GM19239 (cell line): ENCODE measurements at regions not wholly inside any gene's neighbourhood (a gene's known extent, or its start where the extent isn't known, plus 50 kb on each side); places are given as distances from the start of the nearest gene placed in this dataset.

Experiments used
- DNase-seq: peaks from one replicate; pipeline ENCODE4 v3.0.0; 2011; ENCODE audit warnings: low spot score; ENCODE audit not compliant: insufficient read length
- FAIRE-seq: peaks from 2 replicates; lab custom pipeline; 2011; peaks lifted over from hg19 to GRCh38; lab: Jason Lieb, UNC

DNA sequence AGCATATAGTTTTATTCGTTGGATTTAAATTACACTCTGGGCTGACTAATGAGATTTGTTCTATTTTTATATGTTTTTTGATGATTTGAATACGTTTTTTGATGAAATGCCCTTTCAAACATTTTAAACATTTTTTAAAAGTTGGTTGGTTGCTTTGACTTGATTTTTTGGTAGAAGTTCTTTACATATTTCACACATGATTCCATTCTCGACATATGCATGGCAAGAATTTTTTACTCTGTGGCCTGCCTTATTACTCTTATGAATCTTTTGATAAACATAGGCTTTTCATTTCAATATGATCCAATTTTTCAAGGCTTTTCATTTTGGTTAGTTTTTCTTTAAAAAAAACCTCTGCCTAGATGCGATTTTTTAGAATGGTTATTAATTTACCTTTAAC is 617.0 kb downstream of the RNF144B start:
- FAIRE-seq, result no peak
- DNase-seq, result no peak

DNA sequence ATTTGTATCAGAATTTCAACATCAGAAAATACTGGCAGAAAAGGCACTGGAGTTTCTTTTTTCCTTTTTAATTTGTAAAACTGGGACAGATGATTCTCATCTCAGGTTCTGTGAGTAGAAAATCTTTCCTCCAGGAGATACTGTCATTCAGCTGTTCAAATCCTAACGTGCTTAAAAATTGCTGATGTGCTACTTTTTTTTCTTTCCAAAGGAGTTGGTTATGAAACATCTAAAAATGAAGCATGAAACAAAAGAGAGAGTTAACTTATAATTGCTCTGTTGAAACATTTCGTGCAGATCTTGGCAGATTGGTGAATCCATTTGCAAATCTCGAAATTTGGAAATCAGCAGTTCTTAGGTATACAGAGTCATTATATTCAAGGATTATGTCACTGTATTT is 622.6 kb downstream of the RNF144B start:
- DNase-seq, result no peak
- no peak for FAIRE-seq

DNA sequence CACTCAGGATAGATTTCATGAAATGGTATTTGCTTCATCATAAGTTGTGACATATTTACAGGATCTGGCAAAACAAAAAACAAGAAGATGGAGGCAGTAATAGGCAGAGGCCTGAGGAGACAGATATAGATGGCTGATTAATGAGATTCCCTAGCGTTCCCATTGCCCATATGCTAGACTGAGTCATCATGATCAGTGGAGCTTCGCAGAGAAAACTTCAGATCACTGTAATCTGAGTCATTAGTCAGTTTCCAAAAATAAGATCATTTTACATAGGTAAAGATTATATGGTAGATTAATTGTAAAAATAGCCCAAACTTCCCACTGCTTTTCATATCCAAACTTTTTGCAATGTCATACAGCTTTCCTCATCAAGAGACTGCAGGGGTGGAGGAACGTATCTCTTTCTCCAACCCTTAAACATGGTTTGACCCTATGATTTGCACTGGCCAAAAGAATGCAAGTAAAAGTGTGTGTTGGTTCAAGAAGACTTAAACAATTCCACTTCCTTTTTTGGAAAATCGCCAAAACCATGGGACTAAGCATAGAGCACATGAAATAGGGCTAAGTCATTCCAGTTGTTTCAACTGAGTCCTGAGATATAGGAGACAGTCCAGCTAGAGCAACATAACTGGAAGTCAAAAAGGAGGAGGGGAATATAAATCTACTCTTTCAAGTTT is 626.0 kb downstream of the RNF144B start:
- FAIRE-seq, result no peak
- DNase-seq, result no peak

DNA sequence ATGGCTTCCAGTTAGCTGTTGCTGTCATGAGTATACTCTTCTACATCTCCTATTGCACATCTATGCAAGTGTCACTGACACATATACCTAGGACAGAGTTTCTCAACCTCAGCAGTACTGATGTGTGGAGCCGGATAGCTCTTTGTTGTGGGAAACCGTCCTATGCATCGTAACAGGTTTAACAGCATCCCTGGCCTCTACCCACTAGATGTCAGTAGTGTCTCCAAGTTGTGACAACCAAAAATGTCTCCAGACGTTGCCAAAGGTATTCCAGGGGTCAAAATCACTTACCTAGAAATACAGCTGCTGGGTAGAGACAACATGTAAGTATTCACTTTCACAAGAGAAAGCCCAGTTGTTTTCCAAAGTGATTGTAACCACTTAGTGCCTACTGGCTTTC is 637.6 kb downstream of the RNF144B start:
- no peak for DNase-seq
- no peak for FAIRE-seq

DNA sequence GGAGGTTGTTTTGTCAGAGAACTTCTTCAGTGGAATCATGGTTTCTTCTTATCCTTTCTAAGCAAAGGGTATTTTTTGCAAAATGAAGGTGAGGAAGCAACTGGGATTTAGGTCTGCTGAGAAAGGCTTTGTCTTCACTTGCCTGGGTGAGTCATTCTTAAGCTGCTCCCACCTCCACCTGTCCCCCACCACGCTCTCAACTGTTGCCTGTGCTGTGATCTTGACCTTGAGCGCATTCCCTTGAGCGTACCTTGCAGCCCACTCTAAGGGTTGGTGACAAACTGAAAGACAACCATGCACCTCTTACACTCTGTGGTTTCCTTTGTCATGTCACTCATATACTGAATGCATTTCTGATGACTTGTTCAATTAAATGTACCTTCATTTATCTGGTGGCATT is 641.1 kb downstream of the RNF144B start:
- DNase-seq, result no peak
- FAIRE-seq, result no peak

DNA sequence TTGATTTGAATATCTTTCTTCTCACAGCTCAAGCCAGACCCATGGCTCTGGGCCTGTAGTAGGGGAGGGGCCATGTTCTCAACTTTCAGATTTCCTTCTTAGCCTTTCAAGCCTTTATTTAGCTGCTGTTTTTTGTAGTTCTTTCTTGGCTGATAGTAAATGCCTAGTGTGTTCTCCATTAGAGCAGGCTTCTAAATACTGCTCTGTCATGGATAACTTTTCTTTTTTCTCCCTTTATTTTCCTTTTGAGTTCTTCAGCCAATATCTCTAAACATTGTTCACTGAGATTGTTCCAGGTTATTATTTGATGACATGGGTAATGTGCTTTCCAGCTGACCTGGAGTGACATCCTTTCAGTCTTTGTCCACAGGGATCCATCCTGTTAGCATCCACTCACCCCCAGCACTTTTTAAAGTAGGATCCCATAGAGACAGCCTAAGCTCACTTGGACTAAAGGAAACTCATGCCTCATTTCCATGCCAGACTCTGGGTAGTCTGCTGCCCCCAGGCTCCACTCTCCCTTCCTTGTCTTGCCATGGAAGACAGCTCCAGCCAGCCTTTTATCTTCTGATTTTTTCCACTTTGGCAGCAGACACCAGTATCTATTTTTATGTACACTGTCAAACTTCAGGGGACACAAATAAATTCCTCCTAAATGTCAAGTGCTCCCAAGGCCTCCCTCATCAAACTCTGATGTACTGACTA is 645.6 kb downstream of the RNF144B start:
- FAIRE-seq, result no peak
- DNase-seq, result no peak

DNA sequence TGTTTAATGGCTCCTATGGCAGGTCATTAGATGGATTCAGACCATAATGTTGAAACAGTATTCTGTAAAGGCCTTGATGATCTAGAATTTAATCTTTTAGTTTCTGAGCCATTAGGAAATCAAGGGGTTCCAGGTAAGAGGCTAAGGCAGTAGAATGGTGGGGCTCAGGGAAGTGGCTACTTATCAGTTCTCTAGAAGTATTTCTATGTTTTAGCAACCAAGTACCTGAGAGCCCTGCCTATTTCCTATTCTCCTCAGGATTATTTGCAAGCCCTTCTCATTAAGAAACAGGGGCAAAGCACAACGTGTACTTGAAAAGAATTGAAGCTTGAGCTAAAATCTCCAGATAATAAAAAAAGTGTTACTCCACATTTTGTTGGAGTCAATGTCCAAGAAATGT is 646.5 kb downstream of the RNF144B start:
- no peak for FAIRE-seq
- no peak for DNase-seq

DNA sequence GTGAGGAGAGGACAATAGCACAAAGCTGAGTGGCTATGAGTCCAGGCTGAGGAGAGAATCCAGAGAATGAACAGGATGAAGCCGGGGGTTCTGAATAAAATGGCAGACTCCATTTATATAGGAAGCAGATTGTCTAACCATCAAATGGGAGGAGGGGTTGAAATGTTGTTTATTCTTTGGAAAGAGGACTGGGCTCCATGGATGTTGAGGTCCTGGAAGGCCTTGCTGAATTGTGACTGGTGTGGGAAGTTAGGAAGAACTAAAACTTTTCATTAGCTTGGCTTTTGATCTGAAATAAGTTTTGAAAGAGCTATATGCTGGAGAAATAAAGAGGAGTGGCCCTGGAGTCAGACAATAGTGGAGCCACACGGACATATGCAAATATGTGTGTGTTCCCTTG is 647.8 kb downstream of the RNF144B start:
- FAIRE-seq (no peak), DNase-seq (no peak)

DNA sequence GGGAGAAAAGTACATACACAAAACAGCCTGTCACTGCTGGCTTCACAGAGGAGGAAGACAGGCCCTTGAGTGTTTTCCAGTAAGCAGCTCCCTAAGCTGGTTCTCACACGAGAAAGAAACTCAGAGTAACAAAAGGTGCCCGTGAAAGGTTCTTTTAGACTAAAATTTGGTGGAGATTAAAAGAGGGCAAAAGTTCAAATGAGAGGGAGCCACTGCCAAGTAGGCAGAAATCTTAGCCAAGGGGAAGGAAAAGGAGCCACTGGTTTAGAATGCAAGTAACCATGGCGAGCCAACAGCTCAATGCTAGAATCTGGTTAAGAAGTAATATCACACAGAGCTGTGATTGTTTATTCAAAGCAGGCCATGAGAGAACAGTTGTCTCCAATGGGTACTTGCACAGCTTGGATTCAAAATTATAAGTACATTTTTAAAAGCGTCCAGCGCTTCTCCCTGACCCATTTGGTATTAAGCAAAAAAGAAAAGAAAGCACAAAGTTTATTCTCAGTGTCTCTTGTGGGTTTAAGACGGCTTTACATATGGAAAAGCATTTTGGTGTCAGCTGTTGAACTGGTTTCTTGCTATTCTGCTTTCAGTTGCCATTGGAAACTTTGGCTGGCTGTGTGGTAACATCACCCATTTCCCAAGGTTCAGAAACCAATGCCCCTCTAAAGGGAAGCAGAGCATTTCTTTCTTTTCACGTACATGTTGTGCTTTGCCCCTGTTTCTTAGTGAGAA is 648.5 kb downstream of the RNF144B start:
- FAIRE-seq, result no peak

DNA sequence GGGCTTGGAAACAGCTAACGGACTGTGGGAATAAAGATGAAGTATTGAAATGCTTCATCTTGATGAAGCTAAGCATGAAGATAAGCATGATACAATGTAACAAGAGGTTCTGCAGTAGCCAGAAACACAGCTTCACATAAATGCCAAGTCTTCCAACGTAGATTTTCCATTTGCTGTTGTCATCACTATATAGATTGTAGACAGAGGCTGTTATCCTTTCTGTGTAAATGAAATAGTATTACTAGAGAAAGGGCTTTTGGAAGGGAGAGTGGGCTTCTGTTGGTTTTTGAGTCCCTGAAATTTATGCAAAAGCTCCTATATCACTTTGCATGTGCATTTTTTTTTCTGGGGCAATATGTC is 649.0 kb downstream of the RNF144B start:
- DNase-seq, result no peak
- no peak for FAIRE-seq

More for the DNA sequence above, 648.5 kb downstream of the RNF144B start:
- no peak for DNase-seq

DNA sequence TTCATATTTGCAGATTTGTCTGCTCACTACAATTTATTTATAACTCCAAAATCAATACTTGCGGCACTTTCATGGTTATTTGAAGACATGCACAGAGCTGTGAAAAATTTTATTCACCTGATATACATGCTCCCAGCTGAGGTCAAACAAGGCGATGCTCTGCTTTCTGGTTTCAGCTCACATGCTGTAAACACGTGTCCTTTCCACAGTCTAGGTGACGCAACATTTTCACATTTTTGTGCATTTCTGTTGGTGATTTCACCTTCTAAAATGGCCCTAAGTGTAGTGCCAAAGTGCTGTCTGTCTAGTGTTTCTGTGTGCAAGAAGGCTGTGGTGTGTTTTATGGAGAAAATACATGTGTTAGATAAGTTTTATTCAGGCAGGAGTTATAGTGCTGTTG is 650.5 kb downstream of the RNF144B start:
- DNase-seq (no peak), FAIRE-seq (no peak)

DNA sequence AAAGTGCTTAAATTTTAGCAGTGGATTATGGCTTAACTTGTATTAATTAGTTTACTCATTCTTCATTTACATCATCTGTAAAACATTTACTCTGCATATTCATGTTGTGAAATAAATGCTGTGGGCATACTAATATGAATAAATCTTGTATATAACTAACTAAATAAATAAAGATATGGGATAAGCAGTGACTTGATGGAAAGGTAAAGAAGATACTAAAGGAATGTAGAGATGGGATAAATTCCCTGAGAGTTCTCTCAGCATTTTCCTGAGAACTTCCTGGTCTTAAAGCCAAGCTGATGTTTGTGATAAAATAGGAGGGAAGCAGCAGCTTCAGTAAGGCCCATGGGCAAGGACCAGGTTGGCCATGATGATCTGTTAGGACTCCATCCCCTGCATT is 652.1 kb downstream of the RNF144B start:
- DNase-seq (no peak), FAIRE-seq (no peak)

DNA sequence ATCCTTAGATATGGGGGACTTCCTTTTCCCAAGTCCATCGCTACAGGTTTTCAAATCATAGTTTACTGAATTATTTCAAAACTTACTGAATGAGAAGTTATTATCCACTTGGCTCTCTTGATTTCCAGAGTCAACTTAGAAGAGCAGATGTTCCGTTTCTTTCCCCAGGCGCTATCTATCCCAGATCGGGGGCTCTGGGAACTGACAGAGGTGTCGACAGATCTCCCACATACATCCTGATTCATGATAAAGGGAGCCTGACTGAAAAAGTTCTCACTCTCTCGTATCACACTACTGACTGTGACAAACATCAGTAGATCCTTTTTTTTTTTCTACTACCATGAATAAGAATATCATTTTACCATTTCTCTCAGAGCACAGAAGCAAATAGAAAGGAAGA is 654.8 kb downstream of the RNF144B start:
- FAIRE-seq (no peak), DNase-seq (no peak)

DNA sequence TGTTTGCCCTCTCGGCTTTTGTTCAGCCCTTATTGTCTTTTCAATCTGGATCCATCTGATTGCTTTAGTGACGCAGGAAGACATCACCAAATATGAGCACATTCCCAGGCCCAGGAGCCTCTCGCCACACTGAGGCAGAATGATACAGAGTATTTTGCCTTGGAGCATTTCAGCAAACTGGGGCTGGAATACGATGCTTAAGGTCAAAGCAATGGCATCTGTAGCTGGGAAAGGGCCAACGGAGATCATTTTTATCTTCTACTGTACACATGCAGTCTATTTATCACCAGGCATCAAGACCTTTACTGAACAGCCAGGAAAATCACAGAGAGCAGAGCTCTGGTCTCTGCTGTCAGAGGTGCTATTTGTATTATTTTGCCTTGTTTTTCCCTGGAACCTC is 655.3 kb downstream of the RNF144B start:
- DNase-seq (no peak), FAIRE-seq (no peak)

DNA sequence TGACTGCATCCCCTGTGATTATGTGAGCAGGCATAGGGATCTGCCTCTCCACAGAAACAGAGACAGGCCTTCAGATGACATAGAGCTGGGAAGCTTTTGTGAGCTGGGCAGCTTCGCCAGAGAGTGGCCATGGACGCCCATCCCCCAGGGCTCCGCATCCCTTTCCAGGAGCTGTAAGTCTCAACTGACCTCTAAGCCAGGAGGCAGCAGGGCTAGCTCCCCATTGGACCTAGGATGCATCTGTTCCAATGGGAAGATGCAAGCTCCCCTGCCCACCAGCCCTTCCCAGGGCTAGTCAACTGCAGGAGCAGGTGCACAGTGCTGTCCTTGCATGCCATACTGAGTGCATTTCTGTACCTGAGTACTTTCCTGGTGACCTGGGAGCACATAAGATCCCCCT is 663.6 kb downstream of the RNF144B start:
- FAIRE-seq (no peak), DNase-seq (no peak)

DNA sequence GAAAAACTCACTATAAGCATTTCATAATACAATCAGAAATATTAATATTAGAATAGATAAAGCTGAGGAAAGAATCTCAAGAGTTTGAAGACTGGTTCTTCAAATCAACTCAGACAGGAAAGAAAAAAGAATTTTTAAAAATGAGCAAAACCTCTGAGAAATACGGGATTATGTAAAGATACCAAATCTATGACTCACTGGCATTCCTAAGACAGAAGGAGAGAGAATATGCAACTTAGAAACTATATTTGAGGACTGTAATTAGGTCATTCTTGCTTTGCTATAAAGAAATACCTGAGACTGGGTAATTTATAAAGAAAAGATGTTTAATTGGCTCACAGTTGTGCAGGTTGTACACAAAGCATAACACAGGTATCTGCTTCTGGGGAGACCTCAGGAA is 665.1 kb downstream of the RNF144B start:
- FAIRE-seq, result no peak
- DNase-seq, result no peak

DNA sequence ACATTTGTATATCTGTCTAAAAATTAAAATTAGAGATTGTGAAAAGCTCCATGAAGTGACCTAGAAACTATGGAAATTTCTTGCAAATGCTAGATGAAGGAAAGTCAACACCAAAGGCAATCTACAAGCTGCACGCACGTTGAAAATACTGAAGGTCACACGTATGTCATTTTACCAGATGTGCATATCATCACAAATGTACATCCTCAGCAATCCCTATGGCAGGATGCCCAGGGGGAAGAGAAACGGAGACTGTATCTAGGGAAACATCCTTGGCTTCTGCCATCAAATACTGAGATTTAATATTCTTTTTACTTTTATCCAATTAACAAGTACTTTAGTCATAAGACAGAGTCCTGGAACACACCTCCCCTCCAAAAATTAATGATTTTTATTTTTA is 672.0 kb downstream of the RNF144B start:
- FAIRE-seq (no peak), DNase-seq (no peak)

DNA sequence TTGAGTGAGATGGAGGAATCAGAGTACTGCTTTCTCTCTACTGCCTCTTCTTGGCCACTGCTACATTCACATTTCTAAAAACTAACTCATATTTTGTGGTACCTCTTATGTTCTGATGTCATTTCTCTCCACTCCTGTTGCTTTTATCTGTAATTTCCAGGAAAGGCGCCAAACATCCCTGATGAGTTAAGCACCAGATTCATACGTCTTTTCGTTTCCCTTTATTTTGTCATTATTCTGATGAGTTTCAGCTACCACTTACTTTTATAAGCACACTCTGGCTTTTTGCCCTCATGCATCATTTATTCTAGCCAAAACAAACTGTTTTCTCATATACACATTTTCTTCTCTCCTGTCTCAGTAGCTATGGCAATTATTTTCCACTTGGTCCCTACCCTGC is 680.0 kb downstream of the RNF144B start:
- DNase-seq, result no peak
- no peak for FAIRE-seq

DNA sequence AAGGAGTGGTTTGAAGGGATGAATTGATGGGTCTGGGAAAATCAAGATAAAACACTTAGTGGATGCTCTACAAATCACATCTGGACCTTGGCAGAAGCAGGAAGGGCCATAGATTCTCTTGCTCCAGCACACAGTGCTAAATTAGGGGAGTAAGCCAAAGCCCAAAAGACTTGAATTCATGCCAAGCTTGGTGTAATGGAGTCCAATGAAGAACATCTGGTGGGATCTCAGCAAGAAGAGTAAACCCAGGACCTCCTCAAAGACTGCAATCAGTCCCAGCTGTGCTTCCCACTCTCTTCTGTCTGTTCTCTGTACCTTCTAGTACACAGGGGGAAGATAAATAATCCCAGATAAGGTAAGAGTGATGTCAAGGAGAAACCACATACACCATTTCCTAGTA is 683.4 kb downstream of the RNF144B start:
- DNase-seq (no peak), FAIRE-seq (no peak)

DNA sequence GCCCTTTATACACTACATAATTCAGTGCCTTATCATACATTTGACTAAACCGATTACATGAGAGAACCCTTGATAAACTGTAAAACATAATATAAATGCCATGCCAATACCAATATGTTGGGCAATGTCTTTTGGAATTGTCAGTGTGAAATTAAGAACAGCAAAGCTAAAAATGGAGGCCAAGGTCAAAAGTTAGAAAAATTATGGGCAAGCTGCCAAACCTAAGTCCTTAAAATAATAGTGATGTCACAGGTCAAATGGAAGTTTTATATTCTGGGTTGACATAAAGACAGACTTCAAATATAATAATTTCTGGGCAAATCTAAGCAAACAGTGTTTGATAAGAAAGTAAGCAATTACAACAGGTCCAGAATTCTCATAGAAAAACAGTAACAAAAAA is 696.7 kb downstream of the RNF144B start:
- no peak for DNase-seq
- FAIRE-seq, result no peak

DNA sequence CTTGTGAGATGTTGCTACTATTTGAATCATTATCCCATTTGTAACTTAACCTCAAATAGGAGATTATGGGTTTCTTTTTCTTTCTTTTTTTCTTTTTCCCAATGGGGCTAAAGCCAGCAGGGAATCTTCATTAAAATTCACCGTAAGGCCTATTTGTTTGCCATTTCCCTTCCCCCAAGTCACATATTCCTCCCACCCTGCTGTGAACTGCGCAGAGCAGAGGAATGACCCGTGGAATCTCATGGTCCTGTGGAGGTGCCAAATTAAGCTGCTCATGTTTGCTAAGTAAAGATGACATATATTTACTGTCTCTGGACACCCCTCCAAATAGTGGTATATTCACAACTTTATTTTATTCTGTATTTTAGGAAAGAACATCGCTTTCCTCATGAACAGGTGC is 699.3 kb downstream of the RNF144B start:
- DNase-seq, result no peak
- no peak for FAIRE-seq

DNA sequence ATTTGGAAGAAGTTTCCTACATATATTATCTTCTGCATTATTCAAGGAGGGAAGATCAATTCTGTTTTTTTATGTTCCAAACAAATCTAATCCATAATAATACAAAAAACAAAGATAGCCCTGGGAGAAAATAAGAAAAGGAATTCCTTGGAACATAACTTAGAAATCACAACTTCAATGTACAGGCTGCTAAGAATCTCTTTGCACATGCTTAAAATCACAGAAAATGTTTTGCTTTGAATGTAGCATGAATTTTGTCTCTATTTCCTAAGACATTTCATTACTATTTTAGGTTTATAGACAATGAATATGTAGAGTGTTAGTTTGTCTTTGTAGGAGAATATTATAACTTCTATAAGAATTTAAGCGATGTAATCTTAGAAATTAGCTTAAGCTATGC is 700.1 kb downstream of the RNF144B start:
- DNase-seq, result no peak
- no peak for FAIRE-seq
